ENCODE measurements at regions not wholly inside any gene's neighbourhood (a gene's known extent, or its start where the extent isn't known, plus 50 kb on each side); places are given as distances from the start of the nearest gene placed in this dataset.

GRCh38 chr2:34481542-34481941 is 882.4 kb upstream of the FAM98A start:
- Histone ChIP-seq H3K4me1 (ENCODE audit: control insufficient read depth, insufficient read depth, low read length, poor library complexity, severe bottlenecking) (no peaks in the 10 kb centered on the region), H3K27ac (ENCODE audit: insufficient read depth, low read length, poor library complexity, severe bottlenecking) (no peak overlapping the region), H3K36me3 (ENCODE audit: control insufficient read depth, insufficient read depth, low read length) (no peaks in the 10 kb centered on the region), H3K9me3 (ENCODE audit: control insufficient read depth, low read length) (no peaks in the 10 kb centered on the region), H3K27me3 (replicated peaks; ENCODE audit: control insufficient read depth, insufficient read depth, low read length, poor library complexity, severe bottlenecking) (no peaks in the 10 kb centered on the region), H3K4me3 (ENCODE audit: insufficient read depth, low read depth, low read length, poor library complexity, severe bottlenecking) (no peak overlapping the region)
- DNase-seq = no peak

GRCh38 chr2:34480366-34480765 is 881.3 kb upstream of the FAM98A start:
- no peak for DNase-seq
- Histone ChIP-seq H3K4me3 (ENCODE audit: insufficient read depth, low read depth, low read length, poor library complexity, severe bottlenecking) (no peak overlapping the region), H3K4me1 (ENCODE audit: control insufficient read depth, insufficient read depth, low read length, poor library complexity, severe bottlenecking) (no peaks in the 10 kb centered on the region), H3K27ac (ENCODE audit: insufficient read depth, low read length, poor library complexity, severe bottlenecking) (no peak overlapping the region), H3K9me3 (ENCODE audit: control insufficient read depth, low read length) (no peaks in the 10 kb centered on the region), H3K27me3 (replicated peaks; ENCODE audit: control insufficient read depth, insufficient read depth, low read length, poor library complexity, severe bottlenecking) (no peaks in the 10 kb centered on the region), H3K36me3 (ENCODE audit: control insufficient read depth, insufficient read depth, low read length) (no peaks in the 10 kb centered on the region)

DNA sequence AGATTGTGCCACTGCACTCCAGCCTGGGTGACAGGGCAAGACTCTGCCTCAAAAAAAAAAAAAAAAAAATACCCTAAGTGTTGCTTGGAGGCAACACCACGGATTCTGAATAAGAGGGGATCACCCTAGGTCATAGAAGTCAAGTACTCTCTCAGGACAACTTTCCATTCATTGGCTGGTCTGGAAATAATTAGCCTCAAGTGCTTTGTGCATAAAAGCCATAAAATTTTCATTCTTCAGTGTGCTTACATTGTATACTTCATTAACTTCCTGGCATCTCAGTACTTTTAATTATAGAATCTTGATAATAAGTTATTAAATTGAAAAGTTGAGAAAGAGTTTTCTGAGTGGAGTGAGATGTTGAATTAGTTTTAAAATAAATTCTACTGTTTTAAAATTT is 876.1 kb upstream of the FAM98A start:
- Histone ChIP-seq H3K27ac (ENCODE audit: insufficient read depth, low read length, poor library complexity, severe bottlenecking) (no peak overlapping the region), H3K9me3 (ENCODE audit: control insufficient read depth, low read length) (no peaks in the 10 kb centered on the region), H3K27me3 (replicated peaks; ENCODE audit: control insufficient read depth, insufficient read depth, low read length, poor library complexity, severe bottlenecking) (no peaks in the 10 kb centered on the region)

DNA sequence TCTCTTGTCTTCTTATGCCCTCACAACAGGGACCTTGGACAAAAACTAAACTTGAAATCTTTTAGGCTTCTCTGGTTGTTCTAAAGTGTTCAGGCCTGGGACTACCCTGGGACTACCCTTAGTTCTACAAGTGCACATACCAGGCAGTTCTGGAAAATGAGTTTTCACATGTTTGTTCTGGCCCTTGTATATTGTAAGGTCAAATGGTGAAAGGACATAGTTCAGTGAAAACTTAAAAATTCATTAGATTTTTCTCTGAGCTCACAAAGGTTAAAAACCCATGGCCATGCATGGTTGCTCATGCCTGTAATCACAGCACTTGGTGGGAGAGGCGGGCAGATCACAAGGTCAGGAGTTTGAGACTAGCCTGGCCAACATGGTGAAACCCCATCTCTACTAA is 875.5 kb upstream of the FAM98A start:
- Histone ChIP-seq H3K4me1 (ENCODE audit: control insufficient read depth, insufficient read depth, low read length, poor library complexity, severe bottlenecking) (no peaks in the 10 kb centered on the region), H3K27ac (ENCODE audit: insufficient read depth, low read length, poor library complexity, severe bottlenecking) (no peak overlapping the region), H3K36me3 (ENCODE audit: control insufficient read depth, insufficient read depth, low read length) (no peaks in the 10 kb centered on the region), H3K9me3 (ENCODE audit: control insufficient read depth, low read length) (no peaks in the 10 kb centered on the region), H3K27me3 (replicated peaks; ENCODE audit: control insufficient read depth, insufficient read depth, low read length, poor library complexity, severe bottlenecking) (no peaks in the 10 kb centered on the region), H3K4me3 (ENCODE audit: insufficient read depth, low read depth, low read length, poor library complexity, severe bottlenecking) (no peak overlapping the region)
- DNase-seq = no peak

More for the DNA sequence above, 876.1 kb upstream of the FAM98A start:
- Histone ChIP-seq H3K4me3 (ENCODE audit: insufficient read depth, low read depth, low read length, poor library complexity, severe bottlenecking) (no peak overlapping the region), H3K4me1 (ENCODE audit: control insufficient read depth, insufficient read depth, low read length, poor library complexity, severe bottlenecking) (no peaks in the 10 kb centered on the region), H3K36me3 (ENCODE audit: control insufficient read depth, insufficient read depth, low read length) (no peaks in the 10 kb centered on the region)
- DNase-seq = no peak

DNA sequence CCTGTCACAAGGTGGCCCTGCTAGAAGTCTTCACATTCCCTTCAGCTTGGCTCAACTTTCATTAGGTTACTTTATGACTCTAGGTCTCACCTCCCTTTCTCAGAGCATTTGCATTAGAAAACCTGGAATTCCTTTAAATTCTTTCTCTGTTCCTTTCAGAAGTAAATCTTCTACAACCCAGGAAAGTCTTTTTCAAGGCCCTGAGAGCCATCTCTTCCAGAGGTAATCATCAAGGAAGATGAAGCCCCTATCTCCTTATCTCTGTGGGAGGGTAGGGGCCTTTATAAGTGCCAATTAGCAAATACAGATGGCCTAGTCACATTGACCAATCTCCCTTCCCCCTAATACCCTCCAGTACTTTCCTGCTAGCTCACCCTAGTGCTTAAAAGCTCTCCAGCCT is 848.0 kb upstream of the FAM98A start:
- Histone ChIP-seq H3K36me3 (ENCODE audit: control insufficient read depth, insufficient read depth, low read length) (no peaks in the 10 kb centered on the region), H3K9me3 (ENCODE audit: control insufficient read depth, low read length) (no peaks in the 10 kb centered on the region), H3K27ac (ENCODE audit: insufficient read depth, low read length, poor library complexity, severe bottlenecking) (no peak overlapping the region), H3K4me1 (ENCODE audit: control insufficient read depth, insufficient read depth, low read length, poor library complexity, severe bottlenecking) (no peaks in the 10 kb centered on the region), H3K4me3 (ENCODE audit: insufficient read depth, low read depth, low read length, poor library complexity, severe bottlenecking) (no peak overlapping the region), H3K27me3 (replicated peaks; ENCODE audit: control insufficient read depth, insufficient read depth, low read length, poor library complexity, severe bottlenecking) (no peaks in the 10 kb centered on the region)
- no peak for DNase-seq

DNA sequence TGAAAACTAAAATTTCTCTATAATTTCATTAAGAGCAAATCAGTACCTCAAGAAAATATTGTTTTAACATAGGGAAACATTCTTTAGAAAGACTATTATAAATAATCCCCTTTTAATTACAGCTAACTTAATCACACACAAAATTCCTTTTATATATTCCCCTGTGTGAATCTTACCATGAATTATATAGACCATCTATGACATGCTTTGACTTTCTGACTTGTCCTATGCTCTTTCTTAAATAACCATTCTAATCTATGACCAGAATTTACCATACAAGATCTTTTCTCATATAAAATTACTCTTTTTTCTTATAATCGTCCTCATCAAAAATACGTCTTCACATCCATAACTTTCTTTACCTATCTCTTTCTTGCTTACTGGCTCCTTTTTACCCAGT is 824.2 kb upstream of the FAM98A start:
- no peaks in the 10 kb centered on the region for H3K27me3 ChIP-seq (replicated peaks; ENCODE audit: control insufficient read depth, insufficient read depth, low read length, poor library complexity, severe bottlenecking)
- no peaks in the 10 kb centered on the region for H3K9me3 ChIP-seq (ENCODE audit: control insufficient read depth, low read length)
- DNase-seq = no peak
- H3K4me3 ChIP-seq (ENCODE audit: insufficient read depth, low read depth, low read length, poor library complexity, severe bottlenecking) = no peak overlapping the region
- no peaks in the 10 kb centered on the region for H3K36me3 ChIP-seq (ENCODE audit: control insufficient read depth, insufficient read depth, low read length)
- no peaks in the 10 kb centered on the region for H3K4me1 ChIP-seq (ENCODE audit: control insufficient read depth, insufficient read depth, low read length, poor library complexity, severe bottlenecking)
- no peak overlapping the region for H3K27ac ChIP-seq (ENCODE audit: insufficient read depth, low read length, poor library complexity, severe bottlenecking)

- DNase-seq = no peak
Measured at GRCh38 chr2:34419856-34420255, 820.8 kb upstream of the FAM98A start.

DNA sequence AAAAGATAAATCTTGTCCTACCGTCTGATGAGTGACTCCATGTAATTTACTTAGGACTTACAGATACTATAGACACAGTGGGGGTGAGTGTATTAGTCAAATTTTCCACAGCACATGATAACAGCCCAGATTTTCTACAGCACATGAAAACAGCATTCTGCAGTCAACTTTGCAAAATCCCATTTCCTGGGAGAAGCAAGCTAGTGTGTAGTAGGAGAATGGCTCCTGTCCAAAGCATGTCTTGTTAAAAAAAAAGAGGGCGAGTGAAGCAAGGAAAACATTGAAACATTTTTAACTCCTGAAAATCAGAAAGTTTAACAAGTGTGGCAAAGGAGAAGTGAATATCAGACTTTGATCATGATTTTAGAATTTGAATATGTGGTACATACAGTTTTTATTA is 817.8 kb upstream of the FAM98A start:
- Histone ChIP-seq H3K27ac (ENCODE audit: insufficient read depth, low read length, poor library complexity, severe bottlenecking) (no peak overlapping the region), H3K4me1 (ENCODE audit: control insufficient read depth, insufficient read depth, low read length, poor library complexity, severe bottlenecking) (no peaks in the 10 kb centered on the region), H3K9me3 (ENCODE audit: control insufficient read depth, low read length) (no peaks in the 10 kb centered on the region), H3K36me3 (ENCODE audit: control insufficient read depth, insufficient read depth, low read length) (no peaks in the 10 kb centered on the region), H3K27me3 (replicated peaks; ENCODE audit: control insufficient read depth, insufficient read depth, low read length, poor library complexity, severe bottlenecking) (no peaks in the 10 kb centered on the region), H3K4me3 (ENCODE audit: insufficient read depth, low read depth, low read length, poor library complexity, severe bottlenecking) (no peak overlapping the region)
- DNase-seq = no peak

More at GRCh38 chr2:34419856-34420255, 820.8 kb upstream of the FAM98A start:
- Histone ChIP-seq H3K4me3 (ENCODE audit: insufficient read depth, low read depth, low read length, poor library complexity, severe bottlenecking) (no peak overlapping the region), H3K27ac (ENCODE audit: insufficient read depth, low read length, poor library complexity, severe bottlenecking) (no peak overlapping the region), H3K27me3 (replicated peaks; ENCODE audit: control insufficient read depth, insufficient read depth, low read length, poor library complexity, severe bottlenecking) (no peaks in the 10 kb centered on the region), H3K36me3 (ENCODE audit: control insufficient read depth, insufficient read depth, low read length) (no peaks in the 10 kb centered on the region), H3K9me3 (ENCODE audit: control insufficient read depth, low read length) (no peaks in the 10 kb centered on the region), H3K4me1 (ENCODE audit: control insufficient read depth, insufficient read depth, low read length, poor library complexity, severe bottlenecking) (no peaks in the 10 kb centered on the region)

GRCh38 chr2:34414856-34415255 is 815.8 kb upstream of the FAM98A start:
- no peak overlapping the region for H3K4me3 ChIP-seq (ENCODE audit: insufficient read depth, low read depth, low read length, poor library complexity, severe bottlenecking)
- no peak for DNase-seq
- no peaks in the 10 kb centered on the region for H3K9me3 ChIP-seq (ENCODE audit: control insufficient read depth, low read length)
- no peaks in the 10 kb centered on the region for H3K27me3 ChIP-seq (replicated peaks; ENCODE audit: control insufficient read depth, insufficient read depth, low read length, poor library complexity, severe bottlenecking)
- no peak overlapping the region for H3K27ac ChIP-seq (ENCODE audit: insufficient read depth, low read length, poor library complexity, severe bottlenecking)
- no peaks in the 10 kb centered on the region for H3K4me1 ChIP-seq (ENCODE audit: control insufficient read depth, insufficient read depth, low read length, poor library complexity, severe bottlenecking)
- no peaks in the 10 kb centered on the region for H3K36me3 ChIP-seq (ENCODE audit: control insufficient read depth, insufficient read depth, low read length)

- no peak overlapping the region for H3K4me3 ChIP-seq (ENCODE audit: insufficient read depth, low read depth, low read length, poor library complexity, severe bottlenecking)
- H3K27ac ChIP-seq (ENCODE audit: insufficient read depth, low read length, poor library complexity, severe bottlenecking) = no peak overlapping the region
- H3K27me3 ChIP-seq (replicated peaks; ENCODE audit: control insufficient read depth, insufficient read depth, low read length, poor library complexity, severe bottlenecking) = no peaks in the 10 kb centered on the region
- DNase-seq = no peak
- no peaks in the 10 kb centered on the region for H3K9me3 ChIP-seq (ENCODE audit: control insufficient read depth, low read length)
- no peaks in the 10 kb centered on the region for H3K36me3 ChIP-seq (ENCODE audit: control insufficient read depth, insufficient read depth, low read length)
- H3K4me1 ChIP-seq (ENCODE audit: control insufficient read depth, insufficient read depth, low read length, poor library complexity, severe bottlenecking) = no peaks in the 10 kb centered on the region
Measured at GRCh38 chr2:34408100-34408499, 809.0 kb upstream of the FAM98A start.

DNA sequence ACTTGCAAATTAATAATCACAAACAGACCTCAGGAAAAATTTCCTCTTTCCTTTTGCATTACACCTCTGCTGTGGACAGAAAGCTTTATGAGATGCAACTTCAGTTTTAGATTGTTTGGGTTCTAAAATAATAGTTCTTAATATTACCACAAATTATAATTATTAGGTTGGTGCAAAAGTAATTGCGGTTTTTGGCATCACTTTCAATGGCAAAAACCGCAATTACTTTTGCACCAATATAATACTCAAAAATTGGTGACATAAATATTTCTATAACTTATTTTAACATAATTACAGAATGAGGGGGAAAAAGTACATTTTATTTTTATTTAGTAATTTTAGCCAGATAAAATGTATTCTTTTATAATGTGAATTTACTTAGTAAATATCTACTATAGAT is 804.4 kb upstream of the FAM98A start:
- H3K4me1 ChIP-seq (ENCODE audit: control insufficient read depth, insufficient read depth, low read length, poor library complexity, severe bottlenecking) = no peaks in the 10 kb centered on the region
- H3K9me3 ChIP-seq (ENCODE audit: control insufficient read depth, low read length) = no peaks in the 10 kb centered on the region
- H3K4me3 ChIP-seq (ENCODE audit: insufficient read depth, low read depth, low read length, poor library complexity, severe bottlenecking) = no peak overlapping the region
- no peaks in the 10 kb centered on the region for H3K27me3 ChIP-seq (replicated peaks; ENCODE audit: control insufficient read depth, insufficient read depth, low read length, poor library complexity, severe bottlenecking)
- H3K36me3 ChIP-seq (ENCODE audit: control insufficient read depth, insufficient read depth, low read length) = no peaks in the 10 kb centered on the region
- no peak for DNase-seq
- H3K27ac ChIP-seq (ENCODE audit: insufficient read depth, low read length, poor library complexity, severe bottlenecking) = no peak overlapping the region
